ENCODE measurements at regions not wholly inside any gene's neighbourhood (a gene's known extent, or its start where the extent isn't known, plus 50 kb on each side); places are given as distances from the start of the nearest gene placed in this dataset.

GRCh38 chr5:61596265-61596664, 264.2 kb downstream of the ZSWIM6 start:
- ChIA-PET POLR2A (no interaction called here), CTCF (no interaction called here)
- DNase-seq, result no peak
- no peaks in the 10 kb centered on the region for H3K4me1 ChIP-seq (ENCODE audit: insufficient read depth, low read length)
- Mint-ChIP-seq H3K27me3 (peaks cover 14 to 16% of the 10 kb centered on the region in 2 donors), H3K36me3 (no peaks in the 10 kb centered on the region), H3K27ac (no peak overlapping the region), H3K4me1 (no peaks in the 10 kb centered on the region), H3K9me3 (no peaks in the 10 kb centered on the region), H3K4me3 (no peak overlapping the region)
- H3K36me3 ChIP-seq (ENCODE audit: insufficient read depth, low read length), result no peaks in the 10 kb centered on the region
- H3K27ac ChIP-seq (ENCODE audit: low read depth, low read length), result no peak overlapping the region
- H3K27me3 ChIP-seq (ENCODE audit: insufficient read depth, low read length, poor library complexity, severe bottlenecking), result no peaks in the 10 kb centered on the region
- no peaks in the 10 kb centered on the region for H3K9me3 ChIP-seq (ENCODE audit: low read length)
- H3K4me3 ChIP-seq (ENCODE audit: low read length), result no peak overlapping the region

GRCh38 chr5:61597684-61598083, 265.6 kb downstream of the ZSWIM6 start:
- CTCF ChIA-PET, result no interaction called here
- POLR2A ChIA-PET, result no interaction called here

DNA sequence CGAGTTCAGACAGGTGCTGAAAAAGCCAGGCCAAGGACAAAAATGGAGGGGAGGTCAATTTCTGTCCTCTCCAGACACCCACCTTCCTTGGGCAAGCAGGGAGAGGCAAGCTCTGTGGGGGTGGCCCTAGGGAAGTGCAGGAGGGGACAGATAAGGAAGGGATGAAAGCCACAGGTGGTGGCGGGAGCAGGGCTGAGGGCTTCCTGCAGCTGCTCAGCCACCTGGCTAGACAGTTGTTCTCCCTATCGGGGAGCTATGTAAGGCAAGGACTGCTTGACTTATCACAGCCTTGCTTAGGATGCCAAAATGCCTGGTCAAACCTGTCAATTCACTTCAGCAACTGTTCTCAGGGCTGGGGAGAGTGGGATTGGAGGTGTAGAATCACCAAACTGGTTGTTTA, 266.1 kb downstream of the ZSWIM6 start:
- peak overlapping the region in 1 of 8 donors; percentile 48 for H3K27ac Mint-ChIP-seq
- H3K9me3 Mint-ChIP-seq, result no peaks in the 10 kb centered on the region

More at GRCh38 chr5:61597684-61598083, 265.6 kb downstream of the ZSWIM6 start:
- no peaks in the 10 kb centered on the region for H3K36me3 ChIP-seq (ENCODE audit: insufficient read depth, low read length)
- Mint-ChIP-seq H3K9me3 (no peaks in the 10 kb centered on the region), H3K27ac (no peak overlapping the region), H3K4me1 (no peaks in the 10 kb centered on the region), H3K4me3 (no peak overlapping the region), H3K36me3 (no peaks in the 10 kb centered on the region), H3K27me3 (peaks cover 10% of the 10 kb centered on the region in 2 donors)
- H3K4me3 ChIP-seq (ENCODE audit: low read length), result no peak overlapping the region
- no peaks in the 10 kb centered on the region for H3K9me3 ChIP-seq (ENCODE audit: low read length)
- DNase-seq, result no peak
- no peak overlapping the region for H3K27ac ChIP-seq (ENCODE audit: low read depth, low read length)
- H3K27me3 ChIP-seq (ENCODE audit: insufficient read depth, low read length, poor library complexity, severe bottlenecking), result no peaks in the 10 kb centered on the region
- H3K4me1 ChIP-seq (ENCODE audit: insufficient read depth, low read length), result no peaks in the 10 kb centered on the region

GRCh38 chr5:61599370-61600122, 267.5 kb downstream of the ZSWIM6 start:
- Histone ChIP-seq H3K27me3 (ENCODE audit: insufficient read depth, low read length, poor library complexity, severe bottlenecking) (peaks cover 4% of the 10 kb centered on the region), H3K4me3 (ENCODE audit: low read length) (no peak overlapping the region), H3K27ac (ENCODE audit: low read depth, low read length) (no peak overlapping the region), H3K4me1 (ENCODE audit: insufficient read depth, low read length) (no peaks in the 10 kb centered on the region), H3K9me3 (ENCODE audit: low read length) (no peaks in the 10 kb centered on the region), H3K36me3 (ENCODE audit: insufficient read depth, low read length) (no peaks in the 10 kb centered on the region)
- Mint-ChIP-seq H3K27ac (peak overlapping the region in 1 of 8 donors; percentile 4), H3K27me3 (peaks cover 8 to 10% of the 10 kb centered on the region in 2 donors), H3K4me3 (no peak overlapping the region), H3K36me3 (no peaks in the 10 kb centered on the region), H3K9me3 (no peaks in the 10 kb centered on the region), H3K4me1 (no peaks in the 10 kb centered on the region)
- CTCF ChIA-PET, result no interaction called here
- POLR2A ChIA-PET, result no interaction called here
- no peak for DNase-seq

More for the DNA sequence above, 266.1 kb downstream of the ZSWIM6 start:
- Mint-ChIP-seq H3K36me3 (no peaks in the 10 kb centered on the region), H3K4me3 (no peak overlapping the region), H3K27me3 (peaks cover 7 to 10% of the 10 kb centered on the region in 2 donors), H3K4me1 (no peaks in the 10 kb centered on the region)
- no peaks in the 10 kb centered on the region for H3K27me3 ChIP-seq (ENCODE audit: insufficient read depth, low read length, poor library complexity, severe bottlenecking)
- POLR2A ChIA-PET, result no interaction called here
- CTCF ChIA-PET, result no interaction called here
- no peaks in the 10 kb centered on the region for H3K4me1 ChIP-seq (ENCODE audit: insufficient read depth, low read length)
- H3K9me3 ChIP-seq (ENCODE audit: low read length), result no peaks in the 10 kb centered on the region
- H3K36me3 ChIP-seq (ENCODE audit: insufficient read depth, low read length), result no peaks in the 10 kb centered on the region
- no peak overlapping the region for H3K4me3 ChIP-seq (ENCODE audit: low read length)
- H3K27ac ChIP-seq (ENCODE audit: low read depth, low read length), result no peak overlapping the region
- no peak for DNase-seq

DNA sequence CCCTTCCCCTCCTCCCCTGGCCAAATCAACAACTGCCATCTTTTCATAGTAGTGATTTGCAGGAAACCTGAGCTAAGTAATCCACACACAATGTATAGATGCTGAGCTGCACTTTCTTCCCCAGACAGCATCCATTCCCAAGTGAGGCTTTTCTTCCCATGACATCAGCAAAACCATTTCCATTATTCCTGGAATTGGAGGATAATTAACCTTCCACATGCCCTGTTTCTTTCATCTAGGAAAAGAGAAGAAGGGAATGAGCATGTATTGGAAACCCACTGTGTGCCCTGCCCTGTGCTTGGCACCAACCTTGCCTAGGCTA, 268.0 kb downstream of the ZSWIM6 start:
- POLR2A ChIA-PET, result no interaction called here
- H3K27me3 Mint-ChIP-seq, result peaks cover 12 to 13% of the 10 kb centered on the region in 2 donors
- no peak overlapping the region for H3K4me3 ChIP-seq (ENCODE audit: low read length)
- no peaks in the 10 kb centered on the region for H3K36me3 Mint-ChIP-seq
- H3K27ac ChIP-seq (ENCODE audit: low read depth, low read length), result no peak overlapping the region
- H3K4me1 Mint-ChIP-seq, result no peaks in the 10 kb centered on the region
- H3K27me3 ChIP-seq (ENCODE audit: insufficient read depth, low read length, poor library complexity, severe bottlenecking), result peaks cover 4% of the 10 kb centered on the region
- H3K36me3 ChIP-seq (ENCODE audit: insufficient read depth, low read length), result no peaks in the 10 kb centered on the region
- no peaks in the 10 kb centered on the region for H3K9me3 ChIP-seq (ENCODE audit: low read length)
- no peak overlapping the region for H3K27ac Mint-ChIP-seq
- H3K4me3 Mint-ChIP-seq, result no peak overlapping the region
- H3K4me1 ChIP-seq (ENCODE audit: insufficient read depth, low read length), result no peaks in the 10 kb centered on the region
- no peak for DNase-seq
- H3K9me3 Mint-ChIP-seq, result no peaks in the 10 kb centered on the region
- CTCF ChIA-PET, result no interaction called here

DNA sequence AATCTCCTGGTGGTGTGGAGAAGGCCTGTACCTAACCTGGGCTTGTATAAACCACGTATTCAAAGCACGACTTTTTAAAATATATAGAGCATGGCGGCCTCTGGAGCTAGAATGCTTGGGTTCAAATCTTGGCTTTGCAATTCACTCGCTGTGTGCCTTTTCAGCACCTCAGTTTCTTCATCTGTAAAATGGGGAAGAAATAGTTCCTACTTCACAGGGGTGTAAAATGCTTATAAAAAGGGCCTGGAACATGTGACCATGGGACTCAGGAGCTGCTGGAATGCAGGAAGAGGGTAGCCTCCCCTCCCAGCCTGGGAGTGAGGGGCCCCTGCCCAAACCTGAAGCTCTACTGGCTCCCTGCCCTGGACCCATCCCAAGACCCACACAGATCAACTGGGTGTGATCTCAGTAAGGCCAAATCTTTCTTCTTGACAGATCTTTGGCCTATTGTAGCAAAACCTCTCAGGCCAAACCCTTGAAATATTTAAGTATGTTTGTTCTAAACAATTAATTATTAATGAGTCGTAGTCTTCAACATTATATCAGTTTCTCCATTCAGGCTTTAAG, 269.0 kb downstream of the ZSWIM6 start:
- no peak overlapping the region for H3K4me3 ChIP-seq (ENCODE audit: low read length)
- H3K4me1 ChIP-seq (ENCODE audit: insufficient read depth, low read length), result no peaks in the 10 kb centered on the region
- Mint-ChIP-seq H3K4me3 (no peak overlapping the region), H3K27ac (no peak overlapping the region), H3K4me1 (no peaks in the 10 kb centered on the region), H3K27me3 (peaks cover 15 to 17% of the 10 kb centered on the region in 2 donors), H3K9me3 (no peaks in the 10 kb centered on the region), H3K36me3 (no peaks in the 10 kb centered on the region)
- H3K36me3 ChIP-seq (ENCODE audit: insufficient read depth, low read length), result no peaks in the 10 kb centered on the region
- CTCF ChIA-PET, result no interaction called here
- no peaks in the 10 kb centered on the region for H3K9me3 ChIP-seq (ENCODE audit: low read length)
- DNase-seq, result no peak
- H3K27me3 ChIP-seq (ENCODE audit: insufficient read depth, low read length, poor library complexity, severe bottlenecking), result peaks cover 4% of the 10 kb centered on the region
- POLR2A ChIA-PET, result no interaction called here
- H3K27ac ChIP-seq (ENCODE audit: low read depth, low read length), result no peak overlapping the region

DNA sequence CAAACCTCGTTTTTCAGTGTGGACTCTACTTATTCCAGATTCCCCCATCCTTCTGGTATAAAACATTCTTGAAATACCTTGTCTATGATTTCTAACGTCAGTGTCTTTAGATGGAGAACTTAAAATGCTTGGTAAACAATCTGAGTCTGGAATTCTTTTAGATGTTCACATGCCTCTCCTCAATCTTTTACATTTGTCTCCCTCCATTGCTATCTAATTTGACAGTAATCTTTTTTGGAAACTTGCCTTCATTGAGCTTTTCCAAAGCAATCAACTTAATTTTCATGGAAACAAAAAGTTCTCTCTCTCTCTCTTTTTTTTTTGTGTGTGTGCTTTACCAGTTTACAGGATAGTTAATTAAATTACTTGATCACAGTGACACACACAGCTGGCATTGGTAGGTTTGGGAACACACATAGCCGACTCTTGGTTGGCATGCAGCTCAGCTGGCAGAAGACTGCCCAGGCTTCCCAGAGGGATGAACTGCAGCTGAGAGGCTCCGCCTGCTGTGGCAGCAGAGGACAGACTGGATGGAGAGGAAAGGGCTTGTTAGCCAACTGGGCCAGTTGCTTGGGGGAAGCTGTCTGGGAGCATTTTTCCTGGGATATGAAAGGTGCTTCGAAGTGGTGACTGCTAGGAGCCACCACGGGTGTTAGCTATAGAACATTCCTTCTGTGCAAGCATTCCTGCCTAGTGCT, 271.3 kb downstream of the ZSWIM6 start:
- no peaks in the 10 kb centered on the region for H3K36me3 Mint-ChIP-seq
- Histone ChIP-seq H3K9me3 (ENCODE audit: low read length) (no peaks in the 10 kb centered on the region), H3K36me3 (ENCODE audit: insufficient read depth, low read length) (no peaks in the 10 kb centered on the region), H3K4me3 (ENCODE audit: low read length) (no peak overlapping the region), H3K4me1 (ENCODE audit: insufficient read depth, low read length) (no peaks in the 10 kb centered on the region), H3K27ac (ENCODE audit: low read depth, low read length) (no peak overlapping the region), H3K27me3 (ENCODE audit: insufficient read depth, low read length, poor library complexity, severe bottlenecking) (peaks cover 4% of the 10 kb centered on the region)
- no peak overlapping the region for H3K27ac Mint-ChIP-seq
- H3K9me3 Mint-ChIP-seq, result no peaks in the 10 kb centered on the region
- no peaks in the 10 kb centered on the region for H3K4me1 Mint-ChIP-seq
- no peak for DNase-seq
- peaks cover 17 to 18% of the 10 kb centered on the region in 2 donors for H3K27me3 Mint-ChIP-seq
- CTCF ChIA-PET, result no interaction called here
- POLR2A ChIA-PET, result no interaction called here
- H3K4me3 Mint-ChIP-seq, result no peak overlapping the region

GRCh38 chr5:61604076-61605025, 272.3 kb downstream of the ZSWIM6 start:
- Mint-ChIP-seq H3K4me3 (no peak overlapping the region), H3K9me3 (no peaks in the 10 kb centered on the region), H3K27me3 (peaks cover 17 to 21% of the 10 kb centered on the region in 2 donors), H3K4me1 (no peaks in the 10 kb centered on the region), H3K36me3 (no peaks in the 10 kb centered on the region), H3K27ac (no peak overlapping the region)
- ChIA-PET POLR2A (no interaction called here), CTCF (no interaction called here)
- Histone ChIP-seq H3K4me3 (ENCODE audit: low read length) (no peak overlapping the region), H3K27me3 (ENCODE audit: insufficient read depth, low read length, poor library complexity, severe bottlenecking) (peaks cover 4% of the 10 kb centered on the region), H3K27ac (ENCODE audit: low read depth, low read length) (no peak overlapping the region), H3K36me3 (ENCODE audit: insufficient read depth, low read length) (no peaks in the 10 kb centered on the region), H3K9me3 (ENCODE audit: low read length) (no peaks in the 10 kb centered on the region), H3K4me1 (ENCODE audit: insufficient read depth, low read length) (no peaks in the 10 kb centered on the region)
- no peak for DNase-seq
